Activated T-cell treated with anti-CD3 and anti-CD28 coated beads, Interleukin-2, amount 50 U/mL, for 72 hours (primary cell): ENCODE measurements at regions not wholly inside any gene's neighbourhood (a gene's known extent, or its start where the extent isn't known, plus 50 kb on each side); places are given as distances from the start of the nearest gene placed in this dataset.
"Not testable (repeated sequence)": the region's sequence is repeated elsewhere in the genome, so short reads cannot be mapped to it uniquely, and the experiment has no call there.

Experiments
- ATAC-seq, 2 donors: fragments of 150-1000 bp; cut with Tn5 transposase; replicated peaks in 1 of 2; 2 replicates each; pipeline ENCODE4 v1.10.0; 2021; ENCODE audit warnings: moderate library complexity in 2 of 2, mild to moderate bottlenecking in 1 of 2
- DNase-seq, 2 donors: peaks; one replicate each; pipeline ENCODE4 v3.0.0; 2021 to 2022; ENCODE audit warnings: mixed read lengths in 1 of 2
- H3K27ac Mint-ChIP-seq: one replicate; pipeline ENCODE4 v1.8.0; 2022; ENCODE audit warnings: mild to moderate bottlenecking, moderate library complexity, mixed read lengths
- H3K27me3 Mint-ChIP-seq: one replicate; pipeline ENCODE4 v1.8.0; 2022; ENCODE audit warnings: low read depth, mixed read lengths
- H3K36me3 Mint-ChIP-seq, 2 donors: one replicate each; pipeline ENCODE4 v1.8.0; 2022; ENCODE audit warnings: mixed read lengths in 2 of 2, mild to moderate bottlenecking in 1 of 2; ENCODE audit not compliant: insufficient read depth in 2 of 2
- H3K4me1 Mint-ChIP-seq: one replicate; pipeline ENCODE4 v1.8.0; 2022; ENCODE audit warnings: low read depth, mixed read lengths
- H3K4me3 Mint-ChIP-seq, 2 donors: one replicate each; pipeline ENCODE4 v1.8.0; 2022; ENCODE audit warnings: mild to moderate bottlenecking in 2 of 2, mixed read lengths in 2 of 2, moderate library complexity in 2 of 2
- H3K9me3 Mint-ChIP-seq, 2 donors: one replicate each; pipeline ENCODE4 v1.8.0; 2022; ENCODE audit warnings: mixed read lengths in 2 of 2

GRCh38 chr1:78322928-78323680, 167.7 kb upstream of the PTGFR start:
- Mint-ChIP-seq H3K27me3 (no peaks in the 10 kb centered on the region), H3K27ac (no peak overlapping the region), H3K36me3 (no peaks in the 10 kb centered on the region), H3K4me1 (no peaks in the 10 kb centered on the region), H3K9me3 (no peaks in the 10 kb centered on the region), H3K4me3 (no peak overlapping the region)
- no peak for ATAC-seq
- no peak for DNase-seq

GRCh38 chr1:78325293-78325692, 165.5 kb upstream of the PTGFR start:
- ATAC-seq (no peak), DNase-seq (no peak)
- H3K27ac Mint-ChIP-seq = no peak overlapping the region
- H3K36me3 Mint-ChIP-seq = no peaks in the 10 kb centered on the region
- no peaks in the 10 kb centered on the region for H3K4me1 Mint-ChIP-seq
- H3K9me3 Mint-ChIP-seq = no peaks in the 10 kb centered on the region
- no peaks in the 10 kb centered on the region for H3K27me3 Mint-ChIP-seq
- H3K4me3 Mint-ChIP-seq = no peak overlapping the region

DNA sequence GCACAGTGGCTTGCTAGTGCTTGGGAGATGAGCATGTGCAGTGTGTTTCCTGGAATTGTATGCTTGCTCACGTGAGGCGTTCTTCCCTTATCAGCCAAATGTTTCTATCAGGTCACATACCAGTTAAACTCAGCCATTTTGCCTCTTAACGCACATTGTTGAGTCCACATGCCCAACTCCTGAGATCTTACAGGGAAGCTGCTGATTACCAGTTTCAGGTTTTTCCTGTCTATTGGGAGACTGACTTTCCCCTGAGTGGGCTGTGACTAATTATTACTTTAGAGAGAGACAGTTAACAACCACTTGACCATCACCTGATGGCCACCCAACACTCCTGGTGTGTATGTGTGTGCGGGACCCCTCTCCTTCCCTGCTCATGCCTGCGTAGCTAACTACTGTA, 161.3 kb upstream of the PTGFR start:
- DNase-seq (no peak), ATAC-seq (no peak)
- Mint-ChIP-seq H3K4me3 (no peak overlapping the region), H3K27me3 (peaks cover 8% of the 10 kb centered on the region), H3K4me1 (no peaks in the 10 kb centered on the region), H3K9me3 (no peaks in the 10 kb centered on the region), H3K36me3 (no peaks in the 10 kb centered on the region), H3K27ac (no peak overlapping the region)

DNA sequence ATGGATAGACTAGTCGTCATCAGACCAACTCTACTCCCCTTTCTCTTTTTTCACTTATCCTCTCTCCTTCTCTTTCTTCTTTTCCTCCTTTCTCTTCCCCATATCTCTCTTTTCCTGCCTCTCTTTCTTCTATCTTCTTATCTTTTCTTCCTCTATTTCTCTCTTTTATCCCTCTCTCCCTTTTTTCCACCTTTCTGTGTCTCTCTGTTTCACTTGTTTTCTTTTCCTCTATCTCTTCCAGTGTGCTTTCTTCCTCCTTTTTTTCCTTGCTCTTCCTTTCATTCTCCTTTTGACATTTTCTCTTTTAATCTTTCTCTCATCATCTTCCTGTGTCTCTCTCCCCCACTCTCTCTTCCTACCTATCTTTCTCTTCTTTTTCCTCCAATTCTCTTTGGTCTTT, 159.0 kb upstream of the PTGFR start:
- ATAC-seq = no peak
- Mint-ChIP-seq H3K27me3 (peaks cover 8% of the 10 kb centered on the region), H3K9me3 (no peaks in the 10 kb centered on the region), H3K4me1 (no peaks in the 10 kb centered on the region), H3K4me3 (no peak overlapping the region), H3K27ac (no peak overlapping the region), H3K36me3 (no peaks in the 10 kb centered on the region)
- no peak for DNase-seq

- DNase-seq (no peak), ATAC-seq (peak in 1 of 2 donors; percentile 44)
- Mint-ChIP-seq H3K9me3 (no peaks in the 10 kb centered on the region), H3K36me3 (no peaks in the 10 kb centered on the region), H3K4me3 (no peak overlapping the region), H3K27ac (no peak overlapping the region), H3K4me1 (no peaks in the 10 kb centered on the region), H3K27me3 (peaks cover 8% of the 10 kb centered on the region)
Measured at GRCh38 chr1:78333502-78333901, 157.3 kb upstream of the PTGFR start.

DNA sequence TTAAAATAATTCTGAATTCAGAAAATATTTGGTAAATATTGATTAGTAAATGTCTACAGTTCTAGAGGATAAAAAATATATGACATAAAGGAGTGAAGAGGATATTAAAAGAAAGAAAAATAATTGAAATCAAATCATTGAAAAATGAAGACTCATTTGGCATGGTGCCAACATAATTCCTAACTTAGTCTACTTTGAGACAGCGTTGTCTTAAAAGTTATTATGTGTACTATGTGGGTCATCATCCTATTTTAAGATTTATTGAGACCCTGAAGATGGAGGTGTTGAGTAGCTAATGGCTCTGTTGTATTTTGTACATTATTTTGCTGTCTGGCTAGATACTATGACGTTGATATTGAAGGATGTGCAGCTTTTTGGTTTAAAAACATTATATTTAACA, 156.7 kb upstream of the PTGFR start:
- DNase-seq = no peak

DNA sequence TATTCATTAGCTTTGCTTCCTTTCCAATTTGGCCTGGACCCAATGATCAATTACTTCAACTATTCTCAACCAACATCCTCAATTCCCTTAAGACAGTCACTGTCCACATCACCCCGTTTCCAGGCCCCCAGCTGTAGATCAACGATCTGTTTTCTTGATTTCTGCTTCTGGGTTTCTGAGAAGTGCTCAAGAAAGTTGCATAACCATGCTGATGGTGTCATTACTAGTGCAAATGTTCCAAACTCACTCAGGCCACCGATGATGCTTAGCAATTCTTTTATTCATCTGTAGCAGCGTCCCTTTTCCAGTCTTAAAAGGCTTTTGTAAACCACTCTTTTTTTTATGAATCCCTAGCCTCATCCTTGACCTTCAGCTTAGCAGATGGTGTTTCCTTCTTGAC, 155.8 kb upstream of the PTGFR start:
- peaks cover 14% of the 10 kb centered on the region for H3K27me3 Mint-ChIP-seq
- H3K36me3 Mint-ChIP-seq = no peaks in the 10 kb centered on the region

More for the DNA sequence above, 156.7 kb upstream of the PTGFR start:
- H3K4me1 Mint-ChIP-seq = no peaks in the 10 kb centered on the region
- no peaks in the 10 kb centered on the region for H3K36me3 Mint-ChIP-seq
- H3K4me3 Mint-ChIP-seq = no peak overlapping the region
- H3K27ac Mint-ChIP-seq = no peak overlapping the region
- no peak for ATAC-seq
- H3K9me3 Mint-ChIP-seq = no peaks in the 10 kb centered on the region
- H3K27me3 Mint-ChIP-seq = peaks cover 10% of the 10 kb centered on the region

DNA sequence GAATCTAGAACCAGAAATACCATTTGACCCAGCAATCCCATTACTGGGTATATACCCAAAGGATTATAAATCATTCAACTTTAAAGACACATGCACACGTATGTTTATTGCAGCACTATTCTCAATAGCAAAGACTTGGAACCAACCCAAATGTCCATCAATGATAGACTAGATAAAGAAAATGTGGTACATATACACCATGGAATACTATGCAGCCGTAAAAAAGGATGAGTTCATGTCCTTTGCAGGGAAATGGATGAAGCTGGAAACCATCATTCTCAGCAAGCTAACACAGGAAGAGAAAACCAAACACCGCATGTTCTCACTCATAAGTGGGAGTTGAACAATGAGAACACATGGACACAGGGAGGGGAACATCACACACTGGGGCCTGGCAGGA, 154.0 kb upstream of the PTGFR start:
- not testable (repeated sequence) for H3K27ac Mint-ChIP-seq, H3K36me3 Mint-ChIP-seq, H3K4me1 Mint-ChIP-seq, ATAC-seq, H3K9me3 Mint-ChIP-seq, H3K4me3 Mint-ChIP-seq, DNase-seq
- H3K27me3 Mint-ChIP-seq = peaks cover 14% of the 10 kb centered on the region

More for the DNA sequence above, 155.8 kb upstream of the PTGFR start:
- Mint-ChIP-seq H3K27ac (no peak overlapping the region), H3K4me3 (no peak overlapping the region), H3K4me1 (peaks cover 6% of the 10 kb centered on the region), H3K9me3 (no peaks in the 10 kb centered on the region)
- ATAC-seq = no peak
- no peak for DNase-seq

- Mint-ChIP-seq H3K27me3 (peaks cover 5% of the 10 kb centered on the region), H3K27ac (no peak overlapping the region), H3K4me3 (no peak overlapping the region), H3K36me3 (no peaks in the 10 kb centered on the region), H3K4me1 (peaks cover 7% of the 10 kb centered on the region), H3K9me3 (no peaks in the 10 kb centered on the region)
- ATAC-seq (peak; percentile 66 to 67), DNase-seq (no peak)
Measured at GRCh38 chr1:78339490-78339889, 151.3 kb upstream of the PTGFR start.

GRCh38 chr1:78340006-78340405, 150.8 kb upstream of the PTGFR start:
- ATAC-seq (peak; percentile 58 to 64), DNase-seq (no peak)
- Mint-ChIP-seq H3K4me3 (no peak overlapping the region), H3K9me3 (no peaks in the 10 kb centered on the region), H3K36me3 (no peaks in the 10 kb centered on the region), H3K4me1 (peaks cover 7% of the 10 kb centered on the region), H3K27ac (no peak overlapping the region), H3K27me3 (peaks cover 5% of the 10 kb centered on the region)

DNA sequence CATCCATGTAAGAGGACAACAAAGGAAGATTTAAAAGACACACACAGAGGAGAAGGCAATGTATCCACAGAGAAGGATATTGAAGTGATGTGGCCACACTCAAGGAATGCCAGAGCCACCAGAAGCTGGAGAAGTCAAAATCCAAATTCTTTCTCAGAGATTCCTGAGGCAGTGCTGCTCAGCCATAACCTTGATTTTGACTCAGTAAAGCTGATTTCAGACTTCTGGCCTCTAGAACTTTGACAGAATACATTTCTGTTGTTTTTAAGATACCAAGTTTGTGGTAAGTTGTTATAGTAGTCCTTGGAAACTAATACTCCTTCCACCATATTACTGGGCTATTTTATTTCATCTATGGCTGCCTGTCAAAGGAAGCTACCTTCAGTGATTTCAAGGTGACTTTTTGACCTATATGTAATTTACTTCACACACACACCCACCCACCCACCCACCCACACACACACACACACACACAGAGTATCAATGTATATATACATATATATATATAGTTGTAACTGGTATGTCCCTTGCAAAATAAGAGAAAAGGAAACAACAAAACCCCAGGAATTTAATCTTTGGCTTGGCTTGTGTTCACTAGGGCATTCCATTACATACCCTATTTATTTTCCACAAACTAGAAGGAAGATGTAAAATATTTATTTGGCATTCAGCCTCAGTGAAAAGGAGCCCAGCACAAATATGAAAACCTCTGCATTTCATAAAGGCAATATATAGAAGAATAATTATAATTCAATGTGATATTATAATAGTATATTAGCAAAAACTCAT, 142.1 kb upstream of the PTGFR start:
- H3K27me3 Mint-ChIP-seq = peaks cover 4% of the 10 kb centered on the region
- H3K27ac Mint-ChIP-seq = no peak overlapping the region
- H3K36me3 Mint-ChIP-seq = no peaks in the 10 kb centered on the region
- H3K9me3 Mint-ChIP-seq = peaks cover 2% of the 10 kb centered on the region in 2 donors
- no peak overlapping the region for H3K4me3 Mint-ChIP-seq
- DNase-seq = no peak
- ATAC-seq = no peak
- H3K4me1 Mint-ChIP-seq = no peaks in the 10 kb centered on the region

DNA sequence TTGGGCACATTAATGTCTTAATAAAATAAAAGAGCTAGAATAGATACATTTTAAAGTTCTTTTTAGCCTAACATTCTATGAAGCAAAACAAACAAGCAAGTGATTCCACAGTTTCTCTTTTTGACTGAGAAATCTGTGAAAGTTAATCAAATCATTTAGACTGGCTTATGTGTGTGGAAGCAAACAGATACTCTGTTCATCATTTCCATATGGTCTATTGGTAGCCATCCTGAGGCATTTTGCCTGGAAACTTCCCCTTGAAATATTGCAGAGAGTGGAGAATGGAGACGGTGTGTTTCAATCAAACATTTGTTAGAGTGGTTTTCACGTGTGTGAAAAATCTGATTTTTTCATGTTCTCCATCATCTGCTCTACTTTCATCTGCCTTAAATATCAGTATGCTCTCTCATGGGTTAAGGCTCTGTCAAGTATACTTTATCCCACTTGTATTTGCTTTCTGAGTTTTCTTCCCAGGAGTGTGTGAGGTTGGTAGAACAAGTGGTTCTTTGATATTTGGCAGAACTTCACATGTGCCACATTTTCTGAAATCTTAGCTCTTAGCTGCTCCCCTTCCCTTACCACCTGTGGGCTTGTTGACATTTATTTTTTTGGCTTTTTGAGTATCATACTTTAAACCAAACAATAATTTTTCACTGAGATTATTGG, 139.1 kb upstream of the PTGFR start:
- Mint-ChIP-seq H3K9me3 (peaks cover 2% of the 10 kb centered on the region in 2 donors), H3K4me3 (no peak overlapping the region), H3K36me3 (no peaks in the 10 kb centered on the region), H3K4me1 (no peaks in the 10 kb centered on the region), H3K27me3 (peaks cover 4% of the 10 kb centered on the region), H3K27ac (no peak overlapping the region)
- ATAC-seq (no peak), DNase-seq (no peak)

DNA sequence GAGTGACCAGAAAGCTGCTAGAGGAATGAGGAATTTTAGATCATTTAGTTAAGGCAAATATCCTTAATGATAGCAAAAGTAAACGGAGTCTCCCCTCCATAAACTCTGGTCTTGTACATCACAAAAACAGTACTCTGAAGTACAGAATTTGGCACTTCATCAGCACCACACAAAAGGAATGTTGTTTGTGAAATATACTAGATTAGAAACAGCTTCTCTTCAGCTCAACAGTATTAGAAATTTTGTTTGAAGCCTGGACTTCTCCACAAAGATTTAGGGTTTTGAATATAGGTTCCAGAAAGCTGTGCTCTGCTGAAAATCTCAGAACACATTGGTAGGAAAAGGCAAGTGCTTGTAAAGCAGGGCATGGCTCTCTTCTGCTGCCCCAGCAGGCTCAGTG, 135.1 kb upstream of the PTGFR start:
- no peaks in the 10 kb centered on the region for H3K27me3 Mint-ChIP-seq
- DNase-seq (no peak), ATAC-seq (no peak)
- H3K36me3 Mint-ChIP-seq = no peaks in the 10 kb centered on the region
- peaks cover 0 to 2% of the 10 kb centered on the region in 2 donors for H3K9me3 Mint-ChIP-seq
- H3K4me1 Mint-ChIP-seq = no peaks in the 10 kb centered on the region
- no peak overlapping the region for H3K4me3 Mint-ChIP-seq
- H3K27ac Mint-ChIP-seq = no peak overlapping the region
